Karpas-422 (cell line): ENCODE measurements at regions not wholly inside any gene's neighbourhood (a gene's known extent, or its start where the extent isn't known, plus 50 kb on each side); places are given as distances from the start of the nearest gene placed in this dataset.

Experiments used
- DNase-seq: peaks from one replicate; pipeline ENCODE4 v3.0.0-alpha.2; 2015
- H2AFZ ChIP-seq: fragments of 200-600 bp; sonication (generic); 2 replicates; pipeline ENCODE4 v1.6.1; 2014; ENCODE audit warnings: antibody characterized with exemption, low read length, mixed read lengths
- H3K27ac ChIP-seq: fragments of 200-600 bp; sonication (generic); 2 replicates; pipeline ENCODE4 v1.5.1; 2014; ENCODE audit warnings: mild to moderate bottlenecking, low read length, moderate library complexity
- H3K27me3 ChIP-seq: fragments of 200-600 bp; sonication (generic); 2 replicates; pipeline ENCODE4 v1.6.1; 2014; ENCODE audit warnings: low read length, mixed read lengths
- H3K36me3 ChIP-seq: fragments of 200-600 bp; sonication (generic); 2 replicates; pipeline ENCODE4 v1.6.1; 2014; ENCODE audit warnings: low read length, mixed read lengths; ENCODE audit not compliant: insufficient read depth
- H3K4me1 ChIP-seq: fragments of 200-600 bp; sonication (generic); 2 replicates; pipeline ENCODE4 v1.6.1; 2014; ENCODE audit warnings: mild to moderate bottlenecking, low read length, mixed read lengths
- H3K4me2 ChIP-seq: fragments of 200-600 bp; sonication (generic); 2 replicates; pipeline ENCODE4 v1.6.1; 2014; ENCODE audit warnings: low read length, low read depth, mild to moderate bottlenecking; ENCODE audit not compliant: poor library complexity, severe bottlenecking
- H3K4me3 ChIP-seq: fragments of 200-600 bp; sonication (generic); 2 replicates; pipeline ENCODE4 v1.5.1; 2014; ENCODE audit warnings: mild to moderate bottlenecking, antibody characterized with exemption, low read length, mixed read lengths
- H3K79me2 ChIP-seq: fragments of 200-600 bp; sonication (generic); 2 replicates; pipeline ENCODE4 v1.6.1; 2014; ENCODE audit warnings: mild to moderate bottlenecking, low read length, mixed read lengths
- H3K9ac ChIP-seq: fragments of 200-600 bp; sonication (generic); 2 replicates; pipeline ENCODE4 v1.6.0; 2014; ENCODE audit warnings: low read length
- H3K9me2 ChIP-seq: fragments of 200-600 bp; sonication (generic), shearing (Covaris generic); replicated peaks from 2 replicates; pipeline ENCODE4 v1.6.0; 2014; ENCODE audit warnings: mild to moderate bottlenecking, low read length, moderate library complexity; ENCODE audit not compliant: insufficient read depth
- H3K9me3 ChIP-seq: fragments of 300-700, 200-600 bp; sonication (generic); 2 replicates; pipeline ENCODE4 v1.6.1; 2014; ENCODE audit warnings: low read length, mixed read lengths
- H4K20me1 ChIP-seq: fragments of 200-600 bp; sonication (generic); 2 replicates; pipeline ENCODE4 v1.6.1; 2014; ENCODE audit warnings: mild to moderate bottlenecking, antibody characterized with exemption, low read length, low read depth; ENCODE audit not compliant: insufficient read depth

GRCh38 chr10:36388166-36388565 is 737.2 kb upstream of the ANKRD30A start:
- no peaks in the 10 kb centered on the region for H3K36me3 ChIP-seq
- no peaks in the 10 kb centered on the region for H3K9me3 ChIP-seq
- no peak overlapping the region for H2AFZ ChIP-seq
- H3K27me3 ChIP-seq: no peaks in the 10 kb centered on the region
- H3K9ac ChIP-seq: no peak overlapping the region
- H3K79me2 ChIP-seq: no peaks in the 10 kb centered on the region
- no peak overlapping the region for H3K27ac ChIP-seq
- H4K20me1 ChIP-seq: no peaks in the 10 kb centered on the region
- H3K4me3 ChIP-seq: no peak overlapping the region
- no peaks in the 10 kb centered on the region for H3K4me1 ChIP-seq
- no peaks in the 10 kb centered on the region; the same call in 1 of the 2 replicates for H3K9me2 ChIP-seq
- no peak for DNase-seq
- no peak overlapping the region for H3K4me2 ChIP-seq

- H3K4me2 ChIP-seq: no peak overlapping the region
- H3K27me3 ChIP-seq: no peaks in the 10 kb centered on the region
- no peak overlapping the region for H2AFZ ChIP-seq
- peaks cover 5% of the 10 kb centered on the region; the same call in 1 of the 2 replicates for H3K9me2 ChIP-seq
- no peaks in the 10 kb centered on the region for H3K4me1 ChIP-seq
- no peak overlapping the region for H3K27ac ChIP-seq
- no peaks in the 10 kb centered on the region for H4K20me1 ChIP-seq
- no peak for DNase-seq
- no peak overlapping the region for H3K9ac ChIP-seq
- no peaks in the 10 kb centered on the region for H3K36me3 ChIP-seq
- H3K79me2 ChIP-seq: no peaks in the 10 kb centered on the region
- H3K9me3 ChIP-seq: no peaks in the 10 kb centered on the region
- no peak overlapping the region for H3K4me3 ChIP-seq
These were observed 739.7 kb upstream of the ANKRD30A start for GRCh38 chr10:36385693-36386092.

DNA sequence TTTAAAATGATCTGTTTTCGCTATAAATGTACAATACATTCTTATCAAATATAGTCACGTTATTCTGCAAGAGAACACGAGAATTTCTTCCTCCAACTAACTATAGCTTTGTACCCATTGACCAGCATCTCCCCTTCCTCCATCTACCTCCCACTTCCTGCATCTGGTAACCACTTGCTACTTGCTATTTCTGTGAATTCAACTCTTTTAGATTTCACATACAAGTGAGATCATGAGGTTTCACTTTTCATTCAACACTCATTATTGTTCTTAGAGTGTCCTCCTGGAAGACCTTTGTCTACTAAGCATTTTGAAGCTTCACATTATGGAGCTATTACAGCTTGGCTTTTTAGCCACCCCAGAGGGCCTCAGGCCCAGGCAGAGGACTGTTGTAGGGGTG is 741.3 kb upstream of the FZD8 start:
- DNase-seq: no peak
- H2AFZ ChIP-seq: no peak overlapping the region
- H3K36me3 ChIP-seq: no peaks in the 10 kb centered on the region
- no peaks in the 10 kb centered on the region for H3K4me1 ChIP-seq
- no peak overlapping the region for H3K27ac ChIP-seq
- no peak overlapping the region for H3K9ac ChIP-seq
- peaks cover 5% of the 10 kb centered on the region; the same call in 1 of the 2 replicates for H3K9me2 ChIP-seq
- H3K79me2 ChIP-seq: no peaks in the 10 kb centered on the region
- H3K4me3 ChIP-seq: no peak overlapping the region
- no peaks in the 10 kb centered on the region for H3K27me3 ChIP-seq
- no peaks in the 10 kb centered on the region; the same call in none of the 2 replicates for H3K9me3 ChIP-seq
- no peaks in the 10 kb centered on the region for H4K20me1 ChIP-seq
- no peak overlapping the region for H3K4me2 ChIP-seq

GRCh38 chr10:36381748-36382147 is 739.7 kb upstream of the FZD8 start:
- Histone ChIP-seq H3K4me3 (no peak overlapping the region), H3K27me3 (no peaks in the 10 kb centered on the region), H3K36me3 (no peaks in the 10 kb centered on the region), H2AFZ (no peak overlapping the region), H3K9ac (no peak overlapping the region), H3K4me1 (no peaks in the 10 kb centered on the region), H4K20me1 (no peaks in the 10 kb centered on the region), H3K4me2 (no peak overlapping the region), H3K9me2 (0 out of 2 replicates have a peak, but pooled peaks cover 5% of the 10 kb centered on the region), H3K27ac (no peak overlapping the region), H3K9me3 (no peaks in the 10 kb centered on the region; the same call in none of the 2 replicates), H3K79me2 (no peaks in the 10 kb centered on the region)
- DNase-seq: no peak

DNA sequence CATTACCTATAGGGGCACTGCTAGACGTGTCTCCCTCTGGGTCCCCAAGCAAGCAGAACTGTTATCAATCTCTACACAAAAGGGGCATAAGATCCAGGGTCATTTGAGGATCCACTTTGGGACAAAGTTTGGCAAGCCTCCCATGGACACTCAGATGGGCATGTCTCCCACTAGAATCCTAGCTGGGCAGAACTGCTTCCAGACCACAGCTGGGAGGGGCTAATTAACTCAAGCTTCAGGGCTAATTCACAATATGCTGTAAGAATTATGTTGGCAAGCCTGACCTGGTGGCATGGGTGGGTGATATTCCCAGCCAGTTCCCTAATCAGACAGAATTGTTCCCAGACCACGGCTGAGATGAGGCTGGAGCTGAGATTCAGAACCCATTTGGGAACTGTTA is 738.4 kb upstream of the FZD8 start:
- Histone ChIP-seq H3K4me2 (no peak overlapping the region), H3K9me2 (0 out of 2 replicates have a peak, but pooled peaks cover 5% of the 10 kb centered on the region)

DNA sequence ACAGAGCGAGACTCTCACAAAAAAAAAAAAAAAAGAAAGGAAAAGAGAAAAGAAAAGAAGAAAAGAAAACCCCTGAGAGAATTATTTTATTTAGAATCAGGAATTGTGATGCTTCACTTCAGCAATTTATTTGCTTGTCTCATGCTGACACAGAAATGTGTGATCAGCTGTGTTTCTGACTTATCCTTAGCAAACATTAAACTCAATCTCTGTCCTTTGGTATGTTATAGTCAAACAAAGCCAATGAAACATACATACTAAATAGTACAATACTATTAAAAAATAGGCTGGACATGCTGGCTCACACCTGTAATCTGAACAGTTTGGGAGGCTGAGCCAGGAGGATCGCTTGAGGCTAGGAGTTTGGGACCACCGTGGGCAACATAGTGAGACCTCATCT is 733.0 kb upstream of the FZD8 start:
- DNase-seq: no peak

More for the DNA sequence above, 738.4 kb upstream of the FZD8 start:
- Histone ChIP-seq H3K9me3 (no peaks in the 10 kb centered on the region; the same call in none of the 2 replicates), H3K36me3 (no peaks in the 10 kb centered on the region), H4K20me1 (no peaks in the 10 kb centered on the region), H2AFZ (no peak overlapping the region), H3K27me3 (no peaks in the 10 kb centered on the region), H3K79me2 (no peaks in the 10 kb centered on the region), H3K9ac (no peak overlapping the region), H3K27ac (no peak overlapping the region), H3K4me1 (no peaks in the 10 kb centered on the region), H3K4me3 (no peak overlapping the region)
- DNase-seq: no peak

GRCh38 chr10:36373424-36374096 is 731.5 kb upstream of the FZD8 start:
- Histone ChIP-seq H3K4me1 (peaks cover 8% of the 10 kb centered on the region; the same call in 1 of the 2 replicates), H3K9me2 (no peaks in the 10 kb centered on the region), H3K36me3 (no peaks in the 10 kb centered on the region), H3K4me2 (no peak overlapping the region), H4K20me1 (no peaks in the 10 kb centered on the region), H3K27me3 (no peaks in the 10 kb centered on the region), H3K27ac (no peak overlapping the region), H3K4me3 (no peak overlapping the region), H3K9me3 (no peaks in the 10 kb centered on the region; the same call in 1 of the 2 replicates), H3K79me2 (no peaks in the 10 kb centered on the region), H3K9ac (no peak overlapping the region), H2AFZ (no peak overlapping the region)
- DNase-seq: no peak

More for the DNA sequence above, 733.0 kb upstream of the FZD8 start:
- no peaks in the 10 kb centered on the region for H3K36me3 ChIP-seq
- no peaks in the 10 kb centered on the region for H3K79me2 ChIP-seq
- H3K27me3 ChIP-seq: no peaks in the 10 kb centered on the region
- H3K4me3 ChIP-seq: no peak overlapping the region
- H3K4me1 ChIP-seq: peaks cover 8% of the 10 kb centered on the region; the same call in 1 of the 2 replicates
- H3K4me2 ChIP-seq: no peak overlapping the region
- no peak overlapping the region for H2AFZ ChIP-seq
- H3K9me3 ChIP-seq: no peaks in the 10 kb centered on the region; the same call in none of the 2 replicates
- H3K9me2 ChIP-seq: no peaks in the 10 kb centered on the region
- no peak overlapping the region for H3K9ac ChIP-seq
- no peak overlapping the region for H3K27ac ChIP-seq
- H4K20me1 ChIP-seq: no peaks in the 10 kb centered on the region

- no peak overlapping the region for H3K4me2 ChIP-seq
- H3K27me3 ChIP-seq: no peaks in the 10 kb centered on the region
- H3K9ac ChIP-seq: no peak overlapping the region
- H3K4me3 ChIP-seq: no peak overlapping the region
- peaks cover 8% of the 10 kb centered on the region for H3K4me1 ChIP-seq
- H3K36me3 ChIP-seq: no peaks in the 10 kb centered on the region
- H3K9me3 ChIP-seq: no peaks in the 10 kb centered on the region
- no peak overlapping the region for H3K27ac ChIP-seq
- H2AFZ ChIP-seq: no peak overlapping the region
- no peak for DNase-seq
- H4K20me1 ChIP-seq: no peaks in the 10 kb centered on the region
- H3K79me2 ChIP-seq: no peaks in the 10 kb centered on the region
- H3K9me2 ChIP-seq: no peaks in the 10 kb centered on the region
These were observed 725.3 kb upstream of the FZD8 start for GRCh38 chr10:36367362-36367761.
